ENCODE measurements at regions not wholly inside any gene's neighbourhood (a gene's known extent, or its start where the extent isn't known, plus 50 kb on each side); places are given as distances from the start of the nearest gene placed in this dataset.

DNA sequence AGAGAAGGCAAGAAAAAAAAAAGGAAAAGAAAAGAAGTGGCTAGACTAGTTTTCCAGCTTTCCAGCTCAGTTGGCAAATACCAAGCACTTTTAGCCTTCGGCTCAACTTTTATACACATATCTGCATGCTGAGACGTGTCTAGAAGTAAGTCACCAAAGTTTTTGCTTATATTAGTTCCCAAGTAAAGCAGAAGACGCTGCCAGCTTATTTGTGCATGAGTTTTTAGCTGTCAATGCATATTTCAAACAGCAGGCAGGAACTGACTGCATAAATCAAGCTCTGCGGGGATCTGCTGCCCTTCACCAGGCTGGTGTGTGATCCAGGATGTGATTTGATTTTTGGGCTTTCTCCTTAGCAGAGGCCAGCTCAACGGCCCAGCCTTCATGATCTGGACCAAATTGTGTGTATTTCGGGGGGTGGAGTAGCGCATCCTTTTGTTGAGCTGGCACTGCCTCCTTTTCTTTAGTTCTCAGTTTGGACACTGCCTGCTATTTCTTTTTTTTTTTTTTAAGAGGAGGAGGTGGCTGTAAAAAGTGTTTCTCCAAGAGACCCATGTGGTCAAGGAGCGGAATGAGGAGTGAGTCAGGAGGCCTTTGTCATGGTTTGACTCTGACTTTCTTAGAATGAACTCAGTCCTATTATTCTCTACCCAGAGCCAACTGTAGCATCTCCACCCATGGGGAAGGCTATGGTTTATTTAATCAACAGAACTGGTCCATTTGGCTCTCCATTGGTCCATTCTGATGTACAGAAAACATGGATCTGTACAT is 162.6 kb upstream of the XYLT1 start:
- peaks cover 0 to 5% (median 0%) of the 10 kb centered on the region in 4 donors for H3K4me1 Mint-ChIP-seq
- H3K36me3 Mint-ChIP-seq, result no peaks in the 10 kb centered on the region
- DNase-seq, result no peak
- Histone ChIP-seq H3K4me3 (ENCODE audit: low read depth, low read length) (no peak overlapping the region), H3K27ac (ENCODE audit: insufficient read depth, low read length, poor library complexity, severe bottlenecking) (no peak overlapping the region), H3K4me1 (ENCODE audit: control insufficient read depth, insufficient read depth, low read length, poor library complexity, severe bottlenecking) (no peaks in the 10 kb centered on the region), H3K36me3 (ENCODE audit: control insufficient read depth, insufficient read depth, low read length) (no peaks in the 10 kb centered on the region), H3K27me3 (ENCODE audit: control insufficient read depth, insufficient read depth, low read length) (no peaks in the 10 kb centered on the region), H3K9me3 (ENCODE audit: control insufficient read depth in 2 of 2, low read length in 2 of 2) (no peaks in the 10 kb centered on the region)
- H3K9me3 Mint-ChIP-seq, result peaks cover 0 to 6% (median 1%) of the 10 kb centered on the region in 7 donors
- ATAC-seq (ENCODE audit: low read depth in 2 of 2), result no peak
- no peak overlapping the region for H3K4me3 Mint-ChIP-seq
- no peak overlapping the region for H3K27ac Mint-ChIP-seq
- H3K27me3 Mint-ChIP-seq, result peaks cover 6% of the 10 kb centered on the region

DNA sequence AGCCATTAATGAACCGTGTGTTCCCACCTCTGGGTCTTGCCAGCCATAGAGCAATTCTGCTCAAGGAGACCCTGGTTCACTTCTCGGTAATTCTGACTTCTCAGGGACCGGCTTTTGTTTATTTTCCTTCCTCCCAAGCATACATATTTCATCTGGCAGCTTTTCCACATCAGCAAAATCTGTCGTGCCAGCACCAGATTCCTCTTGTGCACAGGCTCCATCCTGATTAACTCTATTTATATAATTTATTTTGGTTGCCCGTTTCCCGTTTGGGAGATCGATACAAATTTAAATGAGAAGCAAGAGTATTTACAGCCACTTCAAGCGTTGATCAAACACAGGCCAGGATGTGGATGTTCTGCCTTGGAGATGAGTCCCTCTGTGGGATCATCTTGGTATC is 161.9 kb upstream of the XYLT1 start:
- H3K27ac Mint-ChIP-seq, result no peak overlapping the region
- Histone ChIP-seq H3K9me3 (ENCODE audit: control insufficient read depth in 2 of 2, low read length in 2 of 2) (no peaks in the 10 kb centered on the region), H3K4me3 (ENCODE audit: low read depth, low read length) (no peak overlapping the region), H3K27me3 (ENCODE audit: control insufficient read depth, insufficient read depth, low read length) (no peaks in the 10 kb centered on the region), H3K36me3 (ENCODE audit: control insufficient read depth, insufficient read depth, low read length) (no peaks in the 10 kb centered on the region), H3K4me1 (ENCODE audit: control insufficient read depth, insufficient read depth, low read length, poor library complexity, severe bottlenecking) (no peaks in the 10 kb centered on the region), H3K27ac (ENCODE audit: insufficient read depth, low read length, poor library complexity, severe bottlenecking) (no peak overlapping the region)
- H3K9me3 Mint-ChIP-seq, result peaks cover 0 to 5% (median 3%) of the 10 kb centered on the region in 7 donors
- peaks cover 10% of the 10 kb centered on the region for H3K27me3 Mint-ChIP-seq
- peaks cover 0 to 5% (median 0%) of the 10 kb centered on the region in 4 donors for H3K4me1 Mint-ChIP-seq
- ATAC-seq (ENCODE audit: low read depth in 2 of 2) (no peak), DNase-seq (no peak)
- H3K36me3 Mint-ChIP-seq, result no peaks in the 10 kb centered on the region
- H3K4me3 Mint-ChIP-seq, result no peak overlapping the region

DNA sequence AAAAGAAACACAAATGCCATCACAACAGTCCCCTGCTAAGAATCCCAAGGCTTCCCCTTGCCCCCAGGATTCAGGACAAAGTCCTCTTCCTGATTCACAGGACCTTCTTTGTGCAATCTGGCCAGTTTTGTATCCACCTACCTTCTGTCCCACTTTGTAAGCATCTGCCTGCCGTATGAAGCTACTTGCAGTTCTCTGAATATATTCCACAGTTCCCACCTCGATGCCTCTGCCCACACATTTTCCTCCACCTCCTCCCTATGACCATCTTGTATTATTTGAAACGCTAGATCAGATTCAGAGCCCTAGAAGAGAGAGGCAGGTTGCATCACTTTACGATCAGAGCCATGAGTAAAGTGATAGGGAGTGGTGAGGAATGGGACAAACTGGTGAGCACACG is 159.2 kb upstream of the XYLT1 start:
- peaks cover 10% of the 10 kb centered on the region for H3K27me3 Mint-ChIP-seq
- Histone ChIP-seq H3K4me1 (ENCODE audit: control insufficient read depth, insufficient read depth, low read length, poor library complexity, severe bottlenecking) (no peaks in the 10 kb centered on the region), H3K4me3 (ENCODE audit: low read depth, low read length) (no peak overlapping the region), H3K36me3 (ENCODE audit: control insufficient read depth, insufficient read depth, low read length) (no peaks in the 10 kb centered on the region), H3K27ac (ENCODE audit: insufficient read depth, low read length, poor library complexity, severe bottlenecking) (no peak overlapping the region), H3K27me3 (ENCODE audit: control insufficient read depth, insufficient read depth, low read length) (no peaks in the 10 kb centered on the region), H3K9me3 (ENCODE audit: control insufficient read depth in 2 of 2, low read length in 2 of 2) (peaks cover 2 to 11% of the 10 kb centered on the region in 2 experiments)
- no peak overlapping the region for H3K4me3 Mint-ChIP-seq
- H3K4me1 Mint-ChIP-seq, result peaks cover 0 to 5% (median 0%) of the 10 kb centered on the region in 4 donors
- no peak for DNase-seq
- peaks cover 2 to 21% (median 9%) of the 10 kb centered on the region in 7 donors for H3K9me3 Mint-ChIP-seq
- no peak for ATAC-seq (ENCODE audit: low read depth in 2 of 2)
- H3K27ac Mint-ChIP-seq, result no peak overlapping the region
- H3K36me3 Mint-ChIP-seq, result peaks cover 8% of the 10 kb centered on the region

DNA sequence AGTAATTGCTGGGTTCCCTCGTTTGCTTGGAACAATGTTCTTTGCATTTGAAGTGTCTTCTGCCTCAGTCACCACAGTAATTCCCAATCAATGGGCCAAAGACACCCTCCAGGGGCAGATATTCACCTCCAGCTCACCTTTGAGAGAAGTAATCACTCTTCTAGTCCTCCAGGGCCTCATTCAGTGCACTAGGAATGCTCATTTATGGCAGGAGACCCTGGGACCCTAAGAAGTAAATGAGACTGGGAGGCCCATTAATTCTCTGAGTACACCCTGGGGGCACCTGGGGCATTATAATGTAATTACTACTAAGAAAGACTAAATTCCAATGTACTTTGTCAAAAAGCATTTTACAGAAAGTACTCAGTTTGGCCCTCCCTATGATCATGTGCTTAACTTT is 158.2 kb upstream of the XYLT1 start:
- Mint-ChIP-seq H3K4me3 (no peak overlapping the region), H3K27me3 (peaks cover 7% of the 10 kb centered on the region), H3K27ac (no peak overlapping the region), H3K9me3 (peaks cover 2 to 24% (median 10%) of the 10 kb centered on the region in 7 donors), H3K4me1 (peaks cover 0 to 4% (median 0%) of the 10 kb centered on the region in 4 donors), H3K36me3 (peaks cover 8% of the 10 kb centered on the region)
- H3K4me3 ChIP-seq (ENCODE audit: low read depth, low read length), result no peak overlapping the region
- no peaks in the 10 kb centered on the region for H3K27me3 ChIP-seq (ENCODE audit: control insufficient read depth, insufficient read depth, low read length)
- ATAC-seq (ENCODE audit: low read depth in 2 of 2) (no peak), DNase-seq (no peak)
- no peaks in the 10 kb centered on the region for H3K4me1 ChIP-seq (ENCODE audit: control insufficient read depth, insufficient read depth, low read length, poor library complexity, severe bottlenecking)
- H3K9me3 ChIP-seq (ENCODE audit: control insufficient read depth in 2 of 2, low read length in 2 of 2), result peaks cover 2 to 16% of the 10 kb centered on the region in 2 experiments
- no peak overlapping the region for H3K27ac ChIP-seq (ENCODE audit: insufficient read depth, low read length, poor library complexity, severe bottlenecking)
- H3K36me3 ChIP-seq (ENCODE audit: control insufficient read depth, insufficient read depth, low read length), result no peaks in the 10 kb centered on the region

DNA sequence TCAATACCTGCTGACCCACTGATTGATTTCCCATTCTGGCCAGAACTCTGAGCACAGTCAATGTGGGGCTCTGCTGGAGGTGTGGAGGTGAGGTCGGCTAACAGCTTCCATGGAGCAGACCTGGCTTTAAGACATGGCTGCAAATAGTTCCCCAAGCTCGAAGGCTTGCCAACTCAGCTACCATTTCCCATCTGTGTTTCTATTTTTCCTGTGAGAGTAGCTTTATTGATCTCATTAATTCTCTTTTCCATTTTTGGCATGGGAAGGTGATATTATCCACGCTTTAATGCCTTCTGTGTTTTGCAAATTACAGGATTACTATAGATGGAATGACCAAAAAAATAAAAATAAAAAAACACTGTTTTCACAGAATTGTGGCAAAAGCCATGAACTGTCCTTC is 151.6 kb upstream of the XYLT1 start:
- ATAC-seq (ENCODE audit: low read depth in 2 of 2) (no peak), DNase-seq (no peak)
- Mint-ChIP-seq H3K27me3 (peaks cover 8% of the 10 kb centered on the region), H3K4me1 (no peaks in the 10 kb centered on the region), H3K4me3 (no peak overlapping the region), H3K9me3 (peaks cover 0 to 22% (median 6%) of the 10 kb centered on the region in 7 donors), H3K36me3 (peaks cover 7% of the 10 kb centered on the region), H3K27ac (no peak overlapping the region)
- no peak overlapping the region for H3K27ac ChIP-seq (ENCODE audit: insufficient read depth, low read length, poor library complexity, severe bottlenecking)
- H3K36me3 ChIP-seq (ENCODE audit: control insufficient read depth, insufficient read depth, low read length), result no peaks in the 10 kb centered on the region
- H3K9me3 ChIP-seq (ENCODE audit: control insufficient read depth in 2 of 2, low read length in 2 of 2), result peaks cover 2 to 13% of the 10 kb centered on the region in 2 experiments
- no peaks in the 10 kb centered on the region for H3K27me3 ChIP-seq (ENCODE audit: control insufficient read depth, insufficient read depth, low read length)
- no peaks in the 10 kb centered on the region for H3K4me1 ChIP-seq (ENCODE audit: control insufficient read depth, insufficient read depth, low read length, poor library complexity, severe bottlenecking)
- H3K4me3 ChIP-seq (ENCODE audit: low read depth, low read length), result no peak overlapping the region

GRCh38 chr16:17619261-17619660 is 148.5 kb upstream of the XYLT1 start:
- Histone ChIP-seq H3K9me3 (ENCODE audit: control insufficient read depth in 2 of 2, low read length in 2 of 2) (no peaks in the 10 kb centered on the region), H3K27ac (ENCODE audit: insufficient read depth, low read length, poor library complexity, severe bottlenecking) (no peak overlapping the region), H3K4me1 (ENCODE audit: control insufficient read depth, insufficient read depth, low read length, poor library complexity, severe bottlenecking) (no peaks in the 10 kb centered on the region), H3K4me3 (ENCODE audit: low read depth, low read length) (no peak overlapping the region), H3K27me3 (ENCODE audit: control insufficient read depth, insufficient read depth, low read length) (peaks cover 3% of the 10 kb centered on the region), H3K36me3 (ENCODE audit: control insufficient read depth, insufficient read depth, low read length) (no peaks in the 10 kb centered on the region)
- DNase-seq (no peak), ATAC-seq (ENCODE audit: low read depth in 2 of 2) (no peak)
- Mint-ChIP-seq H3K27me3 (peaks cover 8% of the 10 kb centered on the region), H3K4me3 (no peak overlapping the region), H3K27ac (no peak overlapping the region), H3K36me3 (no peaks in the 10 kb centered on the region), H3K4me1 (no peaks in the 10 kb centered on the region), H3K9me3 (peaks cover 0 to 1% (median 0%) of the 10 kb centered on the region in 7 donors)

DNA sequence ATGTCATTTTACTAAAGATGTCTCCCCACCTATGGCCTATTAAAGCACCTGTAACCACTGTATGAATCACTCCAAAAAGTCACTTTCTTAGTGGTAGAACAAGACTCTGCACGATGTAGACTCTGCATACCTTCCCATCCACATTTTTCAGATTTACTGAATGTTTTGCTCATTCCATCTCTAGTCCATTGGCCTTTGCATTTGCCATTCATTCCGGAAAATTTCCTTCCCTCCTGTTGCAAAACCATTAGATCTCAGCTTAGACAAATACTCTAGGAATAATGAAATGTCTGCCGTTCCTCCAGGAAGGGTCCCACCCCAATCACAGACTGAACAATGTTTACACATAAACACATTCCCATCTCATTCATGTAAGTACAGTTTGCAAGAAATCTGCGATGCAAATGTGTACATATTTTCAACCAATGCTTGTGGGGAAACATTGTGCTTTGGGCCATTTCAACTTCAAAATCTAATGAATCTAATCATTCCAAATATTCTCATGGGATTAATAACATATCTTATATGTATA is 146.3 kb upstream of the XYLT1 start:
- Histone ChIP-seq H3K4me3 (ENCODE audit: low read depth, low read length) (no peak overlapping the region), H3K36me3 (ENCODE audit: control insufficient read depth, insufficient read depth, low read length) (no peaks in the 10 kb centered on the region), H3K9me3 (ENCODE audit: control insufficient read depth in 2 of 2, low read length in 2 of 2) (no peaks in the 10 kb centered on the region), H3K4me1 (ENCODE audit: control insufficient read depth, insufficient read depth, low read length, poor library complexity, severe bottlenecking) (no peaks in the 10 kb centered on the region), H3K27ac (ENCODE audit: insufficient read depth, low read length, poor library complexity, severe bottlenecking) (no peak overlapping the region), H3K27me3 (ENCODE audit: control insufficient read depth, insufficient read depth, low read length) (peaks cover 3% of the 10 kb centered on the region)
- DNase-seq (no peak), ATAC-seq (ENCODE audit: low read depth in 2 of 2) (no peak)
- peaks cover 0 to 1% (median 0%) of the 10 kb centered on the region in 7 donors for H3K9me3 Mint-ChIP-seq
- no peaks in the 10 kb centered on the region for H3K36me3 Mint-ChIP-seq
- no peak overlapping the region for H3K4me3 Mint-ChIP-seq
- no peak overlapping the region for H3K27ac Mint-ChIP-seq
- H3K27me3 Mint-ChIP-seq, result peaks cover 17% of the 10 kb centered on the region
- no peaks in the 10 kb centered on the region for H3K4me1 Mint-ChIP-seq

DNA sequence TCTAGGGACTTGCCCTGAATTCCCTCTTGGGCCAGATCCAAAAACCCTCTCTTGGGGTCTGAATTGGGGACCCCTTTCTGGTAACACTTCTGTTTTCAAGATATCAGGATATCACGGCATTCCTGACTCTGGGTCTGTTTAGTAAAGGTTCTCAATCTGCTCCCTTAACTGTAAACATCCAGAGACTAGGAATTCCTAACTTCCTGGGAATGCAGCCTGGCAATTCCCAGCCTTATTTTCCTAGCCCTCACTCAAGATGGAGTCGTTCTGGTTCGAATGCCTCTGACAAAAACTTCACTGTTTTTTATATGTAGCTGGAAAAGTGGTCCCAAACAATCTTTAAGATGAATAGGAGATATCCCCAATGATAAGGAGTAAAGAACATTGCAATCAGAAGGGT is 141.6 kb upstream of the XYLT1 start:
- Histone ChIP-seq H3K9me3 (ENCODE audit: control insufficient read depth in 2 of 2, low read length in 2 of 2) (no peaks in the 10 kb centered on the region), H3K4me3 (ENCODE audit: low read depth, low read length) (no peak overlapping the region), H3K4me1 (ENCODE audit: control insufficient read depth, insufficient read depth, low read length, poor library complexity, severe bottlenecking) (no peaks in the 10 kb centered on the region), H3K36me3 (ENCODE audit: control insufficient read depth, insufficient read depth, low read length) (no peaks in the 10 kb centered on the region), H3K27ac (ENCODE audit: insufficient read depth, low read length, poor library complexity, severe bottlenecking) (no peak overlapping the region), H3K27me3 (ENCODE audit: control insufficient read depth, insufficient read depth, low read length) (peaks cover 3% of the 10 kb centered on the region)
- Mint-ChIP-seq H3K27ac (no peak overlapping the region), H3K4me1 (peaks cover 0 to 9% (median 0%) of the 10 kb centered on the region in 4 donors), H3K4me3 (no peak overlapping the region), H3K9me3 (peaks cover 0 to 3% (median 0%) of the 10 kb centered on the region in 7 donors), H3K36me3 (no peaks in the 10 kb centered on the region), H3K27me3 (peaks cover 22% of the 10 kb centered on the region)
- no peak for DNase-seq
- no peak for ATAC-seq (ENCODE audit: low read depth in 2 of 2)
